ENCODE measurements at regions not wholly inside any gene's neighbourhood (a gene's known extent, or its start where the extent isn't known, plus 50 kb on each side); places are given as distances from the start of the nearest gene placed in this dataset.

GRCh38 chrX:93538575-93538974 is 134.8 kb downstream of the NAP1L3 start:
- FAIRE-seq (peak; percentile 46), DNase-seq (ENCODE audit: low read depth in 1 of 2, low spot score in 1 of 2) (peak in 1 of 2 experiments; percentile 0), ATAC-seq (no peak)
- Histone ChIP-seq H3K9me3 (no peaks in the 10 kb centered on the region), H3K4me2 (no peak overlapping the region), H3K27ac (no peak overlapping the region), H3K4me3 (no peak overlapping the region), H3K4me1 (no peaks in the 10 kb centered on the region)
- TF ChIP-seq CTCF (IDR thresholded peaks at IDR 0.05) = peak; percentile 25; the same call in 2 of the 3 replicates
- no peak for TF ChIP-seq CHD4 (IDR thresholded peaks at IDR 0.05; ENCODE audit: borderline replicate concordance)
- peak; percentile 48 to 53; a peak in 4 of 5 replicates for TF ChIP-seq RAD21 (conservative IDR thresholded peaks at IDR 0.05 in 1 of 2, IDR thresholded peaks at IDR 0.05 in 1 of 2)
- CTCF ChIA-PET = interaction anchor here (1.4 kb wide), 1 partner anchor 9 kb away, joined by 3 read pairs; no protein-coding TSS in a partner anchor
- 25% methylated on average over 3 of the region's 3 CpGs for WGBS (ENCODE audit: missing lambda C conversion rate)
- POLR2A ChIA-PET = no interaction called here

- WGBS (ENCODE audit: missing lambda C conversion rate) = 49% methylated on average over 3 of the region's 3 CpGs
- no peak for FAIRE-seq
Measured at GRCh38 chrX:93528917-93529316, 144.5 kb downstream of the NAP1L3 start.

More at GRCh38 chrX:93528917-93529316, 144.5 kb downstream of the NAP1L3 start:
- no peak overlapping the region for H3K4me2 ChIP-seq
- ATAC-seq = no peak
- H3K4me3 ChIP-seq = no peak overlapping the region
- no peak overlapping the region for H3K27ac ChIP-seq
- CTCF ChIA-PET = interaction anchor here (1.1 kb wide), 1 partner anchor 9 kb away, joined by 3 read pairs; no protein-coding TSS in a partner anchor
- POLR2A ChIA-PET = no interaction called here
- H3K9me3 ChIP-seq = no peaks in the 10 kb centered on the region
- no peaks in the 10 kb centered on the region for H3K4me1 ChIP-seq
- no peak for TF ChIP-seq ATOH8 (CRISPR knock-in tag; IDR thresholded peaks at IDR 0.05; ENCODE audit: low read depth)
- TF ChIP-seq RARB (CRISPR knock-in tag; IDR thresholded peaks at IDR 0.05) = no peak
- no peak for TF ChIP-seq HDAC2 (IDR thresholded peaks at IDR 0.05)
- no peak for TF ChIP-seq KDM1A (IDR thresholded peaks at IDR 0.05; ENCODE audit: low read depth)
- no peak for TF ChIP-seq CTCF (IDR thresholded peaks at IDR 0.05)
- no peak for TF ChIP-seq HOXA7 (CRISPR knock-in tag; IDR thresholded peaks at IDR 0.05)
- no peak for TF ChIP-seq MAFK (IDR thresholded peaks at IDR 0.05; ENCODE audit: partially characterized antibody)
- no peak for TF ChIP-seq JUN (IDR thresholded peaks at IDR 0.05)
- no peak for TF ChIP-seq POLR2A (IDR thresholded peaks at IDR 0.05; ENCODE audit: low read length)
- no peak for TF ChIP-seq MYC (IDR thresholded peaks at IDR 0.05; ENCODE audit: borderline replicate concordance, low read length)
- no peak for TF ChIP-seq MAZ (IDR thresholded peaks at IDR 0.05; ENCODE audit: borderline replicate concordance, low read depth, low read length)
- DNase-seq (ENCODE audit: low read depth in 1 of 2, low spot score in 1 of 2) = no peak

All from A549 (cell line).